Stimulated activated CD8-positive, alpha-beta memory T cell treated with anti-CD3 and anti-CD28 coated beads, Interleukin-7, amount 100 ng/mL, for 1 hour (primary cell): ENCODE measurements at regions not wholly inside any gene's neighbourhood (a gene's known extent, or its start where the extent isn't known, plus 50 kb on each side); places are given as distances from the start of the nearest gene placed in this dataset.
"Not testable (repeated sequence)": the region's sequence is repeated elsewhere in the genome, so short reads cannot be mapped to it uniquely, and the experiment has no call there.

Experiments
- DNase-seq, 2 donors: peaks; one replicate each; pipeline ENCODE4 v3.0.0-alpha.2; 2020; ENCODE audit warnings: low read depth in 2 of 2

- DNase-seq = no peak
Observed at GRCh38 chr12:75868501-75868900, 163.1 kb downstream of the PHLDA1 start.

- no peak for DNase-seq
Observed at GRCh38 chr12:75865315-75865714, 166.3 kb downstream of the PHLDA1 start.

GRCh38 chr12:75864161-75864560 lies 167.4 kb downstream of the PHLDA1 start:
- no peak for DNase-seq

GRCh38 chr12:75863533-75863932 lies 168.0 kb downstream of the PHLDA1 start:
- DNase-seq = no peak

GRCh38 chr12:75862692-75863471 lies 168.7 kb downstream of the PHLDA1 start:
- no peak for DNase-seq

GRCh38 chr12:75859868-75860267 lies 171.7 kb downstream of the PHLDA1 start:
- no peak for DNase-seq

- no peak for DNase-seq
Observed at GRCh38 chr12:75856235-75856634, 175.3 kb downstream of the PHLDA1 start.

- DNase-seq = no peak
Observed at GRCh38 chr12:75855360-75855759, 176.2 kb downstream of the PHLDA1 start.

GRCh38 chr12:75854681-75855309 lies 176.8 kb downstream of the PHLDA1 start:
- DNase-seq = no peak

- not testable (repeated sequence) for DNase-seq
Observed at GRCh38 chr12:75854137-75854536, 177.4 kb downstream of the PHLDA1 start.

- no peak for DNase-seq
Observed at GRCh38 chr12:75853626-75854025, 177.9 kb downstream of the PHLDA1 start.

- DNase-seq = no peak
Observed at GRCh38 chr12:75852956-75853355, 178.6 kb downstream of the PHLDA1 start.

- no peak for DNase-seq
Observed at GRCh38 chr12:75852143-75852542, 179.4 kb downstream of the PHLDA1 start.

GRCh38 chr12:75850721-75851462 lies 180.7 kb downstream of the PHLDA1 start:
- no peak for DNase-seq

- no peak for DNase-seq
Observed at GRCh38 chr12:75848961-75849360, 182.6 kb downstream of the PHLDA1 start.

GRCh38 chr12:75848431-75848925 lies 183.1 kb downstream of the PHLDA1 start:
- no peak for DNase-seq

- no peak for DNase-seq
Observed at GRCh38 chr12:75846102-75846501, 185.5 kb downstream of the PHLDA1 start.

- DNase-seq = no peak
Observed at GRCh38 chr12:75844985-75845384, 186.6 kb downstream of the PHLDA1 start.

GRCh38 chr12:75844049-75844770 lies 187.4 kb downstream of the PHLDA1 start:
- no peak for DNase-seq

GRCh38 chr12:75842090-75842489 lies 189.5 kb downstream of the PHLDA1 start:
- no peak for DNase-seq

GRCh38 chr12:75840994-75841355 lies 190.6 kb downstream of the PHLDA1 start:
- DNase-seq = no peak

GRCh38 chr12:75838309-75838708 lies 193.3 kb downstream of the PHLDA1 start:
- no peak for DNase-seq
